NCI-H2081 treated with DMSO at 0.1 percent for 48 hours (cell line): ENCODE measurements at regions not wholly inside any gene's neighbourhood (a gene's known extent, or its start where the extent isn't known, plus 50 kb on each side); places are given as distances from the start of the nearest gene placed in this dataset.

Experiments used
- DNase-seq: peaks from one replicate; lab custom pipeline; 2025; lab: John Stamatoyannopoulos, UW

- no peak for DNase-seq
Observed at GRCh38 chr6:14254505-14254904, 136.9 kb downstream of the CD83 start.

DNA sequence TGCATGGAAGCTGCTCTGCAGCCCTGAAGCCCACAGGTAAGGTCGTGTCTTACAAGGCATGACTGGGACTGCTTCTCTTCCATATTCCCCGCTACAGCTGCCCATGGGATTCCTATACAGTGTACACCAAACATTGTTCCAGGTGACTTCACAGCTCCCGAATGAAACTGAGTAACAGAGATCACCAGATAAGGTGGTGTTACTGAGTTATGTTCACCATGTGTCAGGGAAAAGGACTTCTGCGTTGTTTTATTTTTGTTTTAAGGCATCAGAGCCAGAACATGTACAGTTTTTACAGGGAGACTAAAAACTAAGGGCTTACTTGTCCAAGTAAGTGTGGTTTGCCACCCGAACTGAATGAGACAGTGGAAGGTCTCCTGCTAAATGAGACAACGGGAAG is 138.3 kb downstream of the CD83 start:
- no peak for DNase-seq

GRCh38 chr6:14258117-14258516 is 140.5 kb downstream of the CD83 start:
- no peak for DNase-seq

GRCh38 chr6:14258695-14259593 is 141.4 kb downstream of the CD83 start:
- DNase-seq: no peak

DNA sequence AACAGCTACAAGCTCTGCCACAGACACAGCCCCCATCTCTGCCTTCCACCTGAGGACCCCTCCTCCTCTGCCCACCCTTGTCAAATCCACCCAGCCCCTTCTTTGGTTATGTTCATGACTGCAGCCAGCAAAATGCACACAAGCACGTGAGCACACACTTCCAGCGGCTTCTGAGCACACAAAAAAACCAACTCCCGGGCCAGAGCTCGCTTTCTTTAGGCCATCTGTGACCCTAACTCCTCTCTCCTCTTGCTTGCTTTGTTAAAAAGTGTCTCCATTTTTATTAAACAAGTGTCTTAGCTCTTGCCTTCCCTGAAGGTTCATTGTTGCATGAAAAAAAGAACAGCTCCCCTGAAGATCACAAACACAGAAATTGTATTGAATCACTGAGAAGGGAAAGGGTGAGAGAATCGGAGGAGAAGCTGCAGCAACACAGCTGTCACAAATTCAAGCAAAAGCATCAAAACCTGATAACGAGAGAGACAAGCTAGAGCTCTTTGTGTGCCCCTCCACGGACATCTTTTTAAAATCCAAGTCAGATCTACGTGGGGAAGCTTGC is 142.1 kb downstream of the CD83 start:
- DNase-seq: no peak

GRCh38 chr6:14260839-14261238 is 143.3 kb downstream of the CD83 start:
- DNase-seq: no peak

- DNase-seq: no peak
Observed at GRCh38 chr6:14263881-14264424, 146.4 kb downstream of the CD83 start.

- no peak for DNase-seq
Observed at GRCh38 chr6:14265049-14266021, 147.8 kb downstream of the CD83 start.

DNA sequence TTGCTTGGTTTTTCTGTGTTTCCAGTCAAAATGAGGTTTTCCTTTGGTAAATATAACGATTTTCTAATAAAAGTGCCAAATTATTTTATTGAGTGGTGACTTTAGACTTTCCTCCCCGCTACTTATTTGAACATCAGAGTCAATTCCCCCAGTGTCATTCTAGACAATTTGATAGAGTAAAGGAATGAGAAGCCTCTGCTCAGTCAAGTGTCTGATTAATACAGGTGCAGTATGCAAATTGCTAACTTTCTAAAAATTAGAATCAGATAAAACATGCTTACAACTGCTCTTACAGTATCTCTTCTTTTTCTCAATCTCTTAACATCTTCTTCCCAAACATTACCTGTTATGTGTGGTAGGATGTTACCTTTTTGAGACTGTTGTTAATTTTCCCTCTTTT is 148.7 kb downstream of the CD83 start:
- no peak for DNase-seq

DNA sequence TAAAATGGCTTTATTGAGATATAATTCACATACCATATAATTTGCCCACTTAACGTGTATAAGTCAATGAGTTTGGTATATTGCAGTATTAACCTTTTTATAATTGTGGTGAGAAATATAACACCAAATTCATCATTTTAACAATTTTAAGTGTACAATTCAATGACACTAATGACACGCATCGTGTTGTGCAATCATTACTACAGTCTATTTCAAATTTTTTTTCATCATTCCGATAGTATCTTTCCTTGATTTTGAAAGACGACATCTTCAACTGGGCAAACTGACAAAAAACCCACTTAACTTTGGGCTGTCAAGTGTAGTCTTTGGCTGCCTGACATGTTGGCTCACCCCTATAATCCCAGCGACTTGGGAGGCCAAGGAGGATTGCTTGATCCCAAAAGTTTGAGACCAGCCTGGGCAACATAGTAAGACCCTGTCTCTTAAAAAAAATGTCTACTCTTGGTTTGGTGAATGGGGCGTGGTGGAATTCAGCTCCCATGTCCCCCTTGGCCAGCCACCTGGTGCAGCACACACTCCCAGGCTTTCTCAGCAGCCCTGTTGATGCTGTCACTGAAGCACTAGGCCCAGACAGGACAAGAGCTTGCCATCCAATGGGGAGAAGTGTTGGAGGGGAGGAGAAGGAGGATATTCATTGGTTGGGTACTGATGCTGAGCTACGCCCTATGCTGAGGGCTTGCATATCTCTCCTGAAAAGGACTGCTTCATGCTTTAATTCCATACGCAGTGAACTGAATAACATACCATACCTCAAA is 150.5 kb downstream of the CD83 start:
- no peak for DNase-seq

DNA sequence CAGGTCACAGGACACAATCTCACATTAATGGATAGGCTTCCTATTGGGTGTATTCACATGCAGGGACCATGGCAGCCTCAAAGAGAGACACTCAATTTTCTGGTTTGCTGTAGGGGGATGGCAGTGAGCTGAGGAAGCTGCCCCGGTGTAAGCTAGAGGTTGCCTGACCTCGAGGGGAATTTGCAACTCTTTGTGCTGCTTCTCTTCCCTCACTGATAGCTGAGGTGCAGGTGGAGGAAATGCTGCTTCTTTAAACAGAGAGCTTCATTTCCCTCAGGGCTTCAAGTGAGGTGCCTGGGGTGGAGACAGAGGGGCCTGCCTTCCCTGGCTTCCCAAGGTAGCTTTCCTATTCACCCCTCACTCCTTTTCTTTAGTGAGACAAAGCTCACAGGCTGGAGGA is 151.9 kb downstream of the CD83 start:
- DNase-seq: no peak

- no peak for DNase-seq
Observed at GRCh38 chr6:14270142-14270893, 152.7 kb downstream of the CD83 start.

GRCh38 chr6:14270925-14271788 is 153.6 kb downstream of the CD83 start:
- no peak for DNase-seq

- no peak for DNase-seq
Observed at GRCh38 chr6:14271789-14272736, 154.5 kb downstream of the CD83 start.

DNA sequence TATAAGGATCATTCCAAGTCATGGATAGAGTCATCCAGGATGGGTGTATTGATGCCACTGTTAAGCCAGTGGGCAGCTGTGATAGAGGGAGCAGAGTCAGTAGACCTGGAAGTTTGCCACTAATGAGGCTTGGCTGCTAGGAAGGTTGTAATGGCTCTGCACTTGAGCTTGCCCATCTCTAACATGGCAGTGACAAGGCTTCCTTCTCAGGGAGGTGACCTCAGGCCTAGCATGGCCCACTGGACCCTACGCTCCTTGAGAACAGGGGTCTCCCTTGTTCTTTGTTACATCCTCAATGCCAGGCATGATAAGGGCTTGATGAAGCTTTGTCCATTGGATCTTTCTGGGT is 155.1 kb downstream of the CD83 start:
- no peak for DNase-seq

DNA sequence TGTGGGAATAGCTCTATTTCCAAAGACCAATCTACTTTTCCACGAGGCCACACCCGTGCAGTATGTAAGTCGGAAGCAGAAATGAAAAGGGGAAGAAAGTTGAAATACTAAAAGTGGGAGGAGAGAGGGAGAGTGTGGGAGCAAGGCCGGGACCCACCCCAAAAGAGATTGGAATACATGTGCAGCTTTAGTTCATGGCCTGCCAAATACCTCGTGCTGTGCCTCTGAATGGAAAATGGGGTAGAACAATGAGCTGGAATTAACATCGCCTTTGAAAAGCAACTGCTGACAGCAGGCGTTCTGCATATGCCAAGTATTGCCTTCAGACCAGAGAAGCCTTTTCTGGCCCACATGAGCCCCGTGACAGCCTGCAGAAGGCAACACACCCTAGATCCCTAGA is 155.6 kb downstream of the CD83 start:
- no peak for DNase-seq

GRCh38 chr6:14274016-14274415 is 156.4 kb downstream of the CD83 start:
- no peak for DNase-seq
